GM19452 (cell line): ENCODE measurements at regions not wholly inside any gene's neighbourhood (a gene's known extent, or its start where the extent isn't known, plus 50 kb on each side); places are given as distances from the start of the nearest gene placed in this dataset.

Source experiments
- ATAC-seq: cut with Tn5 transposase; IDR thresholded peaks from one replicate; pipeline ENCODE4 v1.9.1; 2021; ENCODE audit not compliant: unreplicated experiment

DNA sequence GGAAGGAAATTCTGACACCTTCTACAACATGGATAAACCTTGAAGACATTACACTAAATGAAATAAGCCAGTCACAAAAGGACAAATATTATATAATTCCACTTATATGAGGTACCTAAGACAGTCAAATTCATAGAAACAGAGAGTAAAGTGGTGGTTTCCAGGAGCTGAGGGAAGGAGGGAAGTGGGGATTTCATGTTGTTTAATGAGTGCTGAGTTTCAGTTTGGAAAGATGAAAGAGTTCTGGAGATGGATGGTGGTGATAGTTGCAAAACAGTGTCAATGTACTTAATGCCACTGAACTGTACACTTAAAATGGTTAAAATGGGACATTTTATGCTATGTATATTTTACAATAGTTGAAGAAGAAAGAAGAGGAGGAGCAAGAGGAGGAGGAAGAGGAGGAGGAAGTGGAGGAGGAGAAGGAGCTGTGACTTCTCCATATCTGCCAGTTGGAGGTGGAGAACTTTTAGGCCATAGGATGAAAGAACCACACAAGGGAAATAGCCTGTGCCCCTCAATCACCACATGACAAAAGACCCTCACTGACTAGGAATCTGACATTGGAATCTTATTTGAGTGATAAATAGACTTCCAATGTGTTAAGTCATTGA is 55.3 kb upstream of the LGALSL start:
- ATAC-seq, result no peak

DNA sequence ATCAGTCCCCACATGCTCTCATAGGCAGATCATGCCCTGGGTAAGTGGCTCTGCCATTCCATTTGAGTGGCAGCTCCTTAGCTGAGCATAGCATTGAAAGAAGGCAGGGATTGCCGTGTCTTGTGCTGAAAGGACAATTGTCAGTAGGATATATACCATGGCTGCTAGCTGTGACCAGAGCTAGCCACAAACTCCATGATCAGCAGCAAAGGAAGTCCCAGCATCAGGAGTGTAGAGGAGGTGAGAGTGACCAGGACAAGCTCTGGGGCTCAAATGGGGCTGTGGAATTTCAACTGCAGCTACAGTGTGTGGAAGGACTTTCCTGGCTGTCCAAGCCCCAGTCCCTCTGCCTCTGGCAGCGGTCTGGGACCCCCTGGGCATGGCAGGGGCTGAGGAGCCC is 54.4 kb upstream of the LGALSL start:
- no peak for ATAC-seq

DNA sequence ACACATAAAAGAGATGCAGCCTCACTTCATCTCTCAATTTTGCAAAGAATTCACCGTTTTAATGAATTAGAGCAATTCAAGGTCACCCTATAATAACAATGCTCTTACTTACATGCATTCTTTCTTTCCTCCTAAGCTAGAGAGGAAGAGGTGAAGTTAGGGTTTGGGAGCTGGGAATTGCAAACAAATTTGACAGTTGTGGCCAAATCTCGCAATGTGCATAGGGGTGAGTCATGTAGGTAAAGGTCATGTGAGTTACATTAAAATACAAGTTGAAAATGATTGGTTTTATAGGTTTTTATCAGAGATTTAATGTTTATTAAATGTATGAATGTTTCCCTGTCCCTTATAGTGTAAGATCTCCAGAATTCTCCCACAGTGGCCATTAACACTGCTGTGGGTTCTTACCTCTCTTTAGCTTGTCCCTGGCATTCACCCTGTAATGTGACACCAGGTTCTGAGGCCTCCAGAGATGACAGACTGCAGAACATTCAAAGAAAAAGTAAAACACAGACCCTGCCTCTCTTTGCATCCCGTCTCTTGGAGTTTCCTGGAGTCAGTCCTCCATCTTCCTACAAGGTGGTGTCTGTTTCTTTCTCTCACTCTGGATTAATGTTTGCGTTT is 53.7 kb upstream of the LGALSL start:
- no peak for ATAC-seq

DNA sequence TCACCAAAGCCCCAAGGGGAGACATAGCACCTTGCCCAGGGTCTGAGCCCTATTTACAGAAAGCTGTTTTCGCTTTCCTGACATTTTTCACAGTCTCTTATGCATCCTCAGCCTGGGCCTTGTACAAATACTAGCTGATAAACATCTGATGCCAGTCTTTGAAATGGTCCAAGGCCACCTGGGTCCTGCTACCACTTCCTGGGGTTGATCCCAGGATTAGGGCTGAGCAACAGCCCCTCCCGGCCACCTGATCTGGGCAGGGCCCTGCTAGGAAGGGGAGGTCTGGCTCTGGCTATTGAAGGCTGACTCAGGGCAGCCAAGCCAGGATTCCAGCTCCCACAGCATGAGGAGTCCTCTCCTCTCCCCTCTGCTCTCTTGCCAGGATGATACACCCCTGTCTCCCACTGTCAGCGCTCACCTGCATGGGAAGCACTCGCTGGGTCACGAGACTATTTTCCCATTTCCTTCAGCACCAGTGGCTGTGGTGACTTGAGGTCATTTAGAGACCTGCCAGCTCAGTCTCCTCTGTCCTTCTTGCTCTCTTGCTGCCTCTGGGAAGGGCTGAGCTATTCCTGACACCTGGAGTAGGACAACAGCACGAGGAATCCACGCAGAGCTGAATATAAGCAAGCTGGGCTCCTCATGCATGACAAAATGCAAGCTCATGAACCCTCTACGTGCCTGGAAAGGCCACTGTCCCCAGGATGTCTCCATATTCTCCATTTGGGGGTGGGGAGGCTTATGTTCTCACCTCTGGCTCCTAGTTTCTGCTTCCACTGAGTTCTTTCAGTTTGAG is 53.0 kb upstream of the LGALSL start:
- ATAC-seq, result no peak

DNA sequence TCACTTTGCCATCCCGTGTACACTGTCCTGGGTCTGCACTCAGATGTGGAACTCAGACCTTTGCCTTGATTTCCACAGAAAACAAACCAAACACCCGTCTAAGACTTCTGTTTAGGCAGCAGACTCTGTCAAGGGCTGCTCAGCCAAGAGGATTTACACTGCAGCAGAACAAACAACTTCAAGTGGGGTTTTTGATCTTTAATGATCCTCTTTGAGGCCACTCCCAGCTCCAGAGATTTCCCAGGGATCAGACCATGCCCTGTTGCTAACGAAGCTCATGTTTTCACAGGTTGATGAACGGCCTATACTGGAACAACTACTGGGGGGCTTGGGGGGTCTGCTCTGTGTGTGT is 52.5 kb upstream of the LGALSL start:
- no peak for ATAC-seq

DNA sequence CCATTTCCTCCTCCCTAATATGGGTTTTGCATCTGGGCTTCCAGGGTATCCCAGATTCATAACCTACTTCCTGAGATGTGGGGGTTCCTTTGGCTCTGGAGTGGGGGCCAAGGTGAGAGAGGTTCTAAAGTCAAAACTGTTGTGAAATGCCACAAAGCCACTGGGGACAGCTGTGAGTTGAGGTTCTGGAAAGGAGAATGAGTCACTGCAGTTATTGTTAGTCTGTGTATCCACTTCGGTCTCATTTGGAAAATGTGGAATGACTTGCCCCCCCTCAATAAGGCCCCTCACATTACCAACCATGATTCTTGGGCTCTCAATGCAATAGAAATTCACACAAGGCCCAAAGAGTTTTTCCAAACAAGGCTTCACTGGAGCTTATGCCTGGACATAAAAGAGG is 51.1 kb upstream of the LGALSL start:
- ATAC-seq, result no peak

DNA sequence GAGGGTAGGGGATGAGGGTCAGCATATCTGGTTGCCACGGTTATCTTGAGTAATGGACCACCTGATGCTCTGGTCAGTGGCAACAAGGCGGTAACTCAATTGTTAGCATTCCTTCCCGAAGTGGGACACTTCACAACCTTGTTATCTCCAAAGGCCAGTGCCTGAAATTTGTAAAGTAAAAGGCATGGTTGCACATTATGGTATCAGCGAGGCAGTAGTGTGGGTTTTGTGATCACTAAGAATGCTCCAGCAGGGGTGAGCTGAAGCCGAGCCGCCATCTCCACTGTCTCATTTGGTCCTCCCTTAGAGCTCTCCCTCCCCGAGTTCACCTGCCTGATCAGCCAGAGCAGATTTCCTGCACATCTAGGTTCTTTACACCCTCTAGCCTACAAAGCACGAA is 50.5 kb upstream of the LGALSL start:
- no peak for ATAC-seq

DNA sequence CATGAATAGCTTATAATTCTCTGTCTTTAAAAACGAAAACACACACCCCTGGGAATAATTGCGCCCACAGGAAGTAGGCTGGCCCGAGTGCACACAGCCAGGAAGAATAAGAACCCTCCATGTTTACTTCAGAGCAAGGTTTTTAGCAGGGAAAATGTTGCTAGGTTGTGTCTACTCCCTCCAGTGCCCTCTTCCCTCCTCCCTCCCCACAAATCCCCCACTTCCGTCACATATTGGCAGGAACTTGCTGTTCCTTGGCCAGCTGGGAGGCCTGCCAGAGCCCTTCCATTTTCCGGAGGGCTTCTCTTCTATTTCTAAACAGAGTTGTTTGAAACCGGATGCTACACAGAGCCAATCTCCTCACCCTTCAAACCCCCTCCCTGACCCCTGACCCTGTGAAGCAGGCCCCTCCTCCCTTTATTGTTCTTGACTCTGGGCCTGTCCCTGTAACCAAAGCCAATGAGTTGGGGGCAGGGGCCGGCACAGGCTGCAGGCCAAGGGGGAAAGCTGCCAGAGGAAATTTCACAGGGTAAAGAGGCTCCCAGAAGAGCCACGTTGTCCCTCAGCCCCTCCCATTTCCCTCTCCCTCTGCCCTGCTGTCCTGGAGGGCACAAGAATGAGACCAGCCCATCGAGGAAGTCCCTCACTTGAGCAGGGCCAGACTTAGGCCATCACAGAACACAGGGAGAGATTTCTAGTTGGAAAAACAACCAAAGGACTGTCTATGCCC is 49.8 kb upstream of the LGALSL start:
- ATAC-seq, result no peak
